ENCODE measurements at regions not wholly inside any gene's neighbourhood (a gene's known extent, or its start where the extent isn't known, plus 50 kb on each side); places are given as distances from the start of the nearest gene placed in this dataset.

DNA sequence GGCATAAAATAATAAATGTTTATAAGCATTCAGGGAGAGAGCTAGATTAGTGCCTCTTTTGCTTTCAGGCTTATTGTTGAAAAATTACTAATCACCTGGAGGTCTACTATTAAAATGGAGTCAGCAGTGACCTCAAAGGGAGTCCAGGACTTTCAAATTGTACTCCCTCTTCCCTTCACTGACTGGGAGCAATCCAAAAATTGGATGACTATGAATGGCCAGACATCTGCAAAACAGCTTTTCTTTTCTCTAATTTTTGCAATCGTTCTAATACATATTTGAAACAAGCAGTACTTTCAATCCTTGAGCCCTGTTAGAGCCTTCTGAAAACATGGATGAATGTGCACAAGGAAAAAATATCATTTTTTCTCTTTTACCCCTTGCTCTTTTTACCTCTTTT is 461.8 kb downstream of the TMEM232 start:
- TF ChIP-seq POLR2A (IDR thresholded peaks at IDR 0.05; ENCODE audit: low read length) (no peak), GATA1 (IDR thresholded peaks at IDR 0.05; ENCODE audit: low read depth, low read length) (no peak)
